ENCODE measurements at regions not wholly inside any gene's neighbourhood (a gene's known extent, or its start where the extent isn't known, plus 50 kb on each side); places are given as distances from the start of the nearest gene placed in this dataset.
A peak's percentile ranks its signal among the peaks of the same experiment; 100 is the strongest.

DNA sequence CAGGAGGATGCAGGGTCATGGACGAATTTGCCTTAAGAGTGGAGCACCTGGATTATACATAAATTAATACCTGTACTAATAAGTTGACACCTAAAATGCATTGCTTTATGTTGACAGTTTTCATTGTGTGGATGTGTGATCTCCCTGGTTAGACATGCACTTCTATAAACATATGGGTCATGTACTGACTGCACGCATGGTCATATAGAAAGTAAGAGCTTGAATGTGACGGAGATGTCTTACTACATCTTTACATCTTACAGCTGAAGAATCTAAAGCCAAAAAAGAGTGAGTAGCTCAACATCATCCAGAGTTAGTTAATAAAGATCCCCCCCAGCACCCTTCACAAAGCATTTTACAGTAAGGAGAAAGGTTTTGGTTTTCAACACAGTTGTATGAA, 408.4 kb upstream of the JARID2 start:
- DNase-seq (ENCODE audit: low spot score) = no peak

DNA sequence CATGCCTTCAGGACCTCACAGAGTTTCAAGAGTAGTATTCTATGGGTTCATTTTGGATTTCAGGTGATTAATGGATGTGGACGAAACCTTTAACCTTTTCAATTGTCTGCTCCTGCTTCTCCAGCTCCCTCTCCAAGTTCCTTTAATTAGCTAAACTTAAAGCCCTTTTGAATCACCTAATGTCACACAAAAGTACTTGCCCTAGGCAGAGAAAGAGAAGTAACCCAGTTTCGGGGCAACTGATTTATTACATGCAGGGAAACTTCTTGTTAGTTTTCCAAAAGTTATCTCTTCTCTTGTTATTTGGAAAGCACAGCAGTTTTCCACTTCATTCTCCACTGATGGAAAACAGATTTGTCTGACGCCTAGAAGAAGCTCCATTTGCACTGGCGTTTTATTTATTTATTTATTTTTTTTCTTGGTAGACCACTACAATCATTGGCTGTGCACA, 407.7 kb upstream of the JARID2 start:
- no peak for DNase-seq (ENCODE audit: low spot score)

DNA sequence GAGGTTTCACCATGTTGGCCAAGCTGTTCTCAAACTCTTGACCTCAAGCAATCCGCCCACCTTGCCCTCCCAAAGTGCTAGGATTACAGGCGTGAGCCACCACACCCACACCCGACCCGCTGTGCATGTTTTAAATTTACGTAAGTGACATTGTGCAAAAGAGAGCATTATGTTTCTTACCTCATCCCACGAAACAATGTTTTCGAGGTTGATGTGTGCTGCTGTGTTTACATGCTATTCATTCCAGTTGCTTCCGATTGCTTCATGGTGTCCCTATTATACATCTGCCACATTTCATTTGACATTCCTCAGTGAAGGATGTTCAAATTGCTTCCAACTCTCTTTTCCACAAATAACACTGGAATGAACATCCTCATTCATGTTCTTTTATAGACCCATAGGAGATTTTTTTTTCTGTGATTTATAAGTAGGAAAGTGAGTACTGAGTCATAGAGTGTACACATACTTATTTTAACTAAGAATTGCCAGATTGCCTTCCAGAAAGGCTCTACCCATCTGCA, 403.9 kb upstream of the JARID2 start:
- no peak for DNase-seq (ENCODE audit: low spot score)

DNA sequence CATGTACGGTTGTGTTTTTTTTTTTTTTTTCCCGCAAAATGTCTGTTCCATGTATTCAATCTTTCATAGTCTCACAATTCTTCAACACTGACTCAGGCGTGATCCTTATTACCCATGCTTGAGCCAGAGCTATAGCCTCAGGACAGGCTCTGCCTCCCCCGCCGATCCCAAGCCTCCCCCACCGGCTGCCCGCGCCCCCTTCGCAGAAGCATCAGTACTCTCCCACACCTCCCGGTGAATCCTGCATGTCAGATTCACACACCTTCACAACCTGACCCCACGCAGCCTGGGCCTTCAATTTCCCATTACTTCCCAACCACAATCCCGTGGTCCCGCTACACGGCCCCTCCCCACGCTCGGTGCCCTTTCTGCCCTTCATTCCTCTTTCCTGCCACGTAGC, 401.5 kb upstream of the JARID2 start:
- DNase-seq (ENCODE audit: low spot score) = no peak

DNA sequence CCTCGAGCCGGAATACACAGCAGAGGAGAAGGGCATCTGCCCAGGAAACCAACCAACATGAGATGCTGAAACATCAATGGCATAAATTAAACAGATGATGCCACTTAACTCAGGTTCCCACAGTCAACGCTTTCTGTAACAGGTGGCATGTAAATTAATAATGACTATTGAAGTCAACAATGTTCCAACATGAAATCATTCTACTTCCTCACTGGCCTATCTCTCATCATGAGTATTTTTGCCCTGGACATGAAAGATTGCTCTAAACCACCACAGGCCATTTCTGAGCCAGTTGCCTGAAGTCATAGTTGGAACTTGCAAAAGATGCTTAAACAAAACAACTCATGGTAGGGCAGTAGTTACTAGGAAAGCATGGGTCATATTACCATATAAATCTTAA, 397.9 kb upstream of the JARID2 start:
- no peak for DNase-seq (ENCODE audit: low spot score)

DNA sequence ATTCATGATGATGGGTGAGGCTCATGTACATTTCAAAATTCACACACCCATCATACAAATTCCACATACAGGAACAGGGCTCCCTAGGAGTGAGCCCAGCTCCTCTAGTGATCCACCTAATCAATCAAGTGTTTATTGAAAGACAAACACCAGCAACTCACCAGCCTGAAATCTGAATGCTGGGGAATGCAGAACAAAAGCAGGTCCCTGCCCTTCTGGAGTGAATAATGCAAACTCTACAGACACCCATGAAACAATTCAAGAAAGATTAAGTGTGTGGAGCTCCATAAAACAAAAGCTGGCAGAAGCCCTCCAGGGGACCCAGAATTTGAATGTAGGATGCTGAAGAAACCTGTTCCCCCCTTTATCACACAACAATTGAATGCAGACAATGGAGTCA, 396.7 kb upstream of the JARID2 start:
- DNase-seq (ENCODE audit: low spot score) = no peak

DNA sequence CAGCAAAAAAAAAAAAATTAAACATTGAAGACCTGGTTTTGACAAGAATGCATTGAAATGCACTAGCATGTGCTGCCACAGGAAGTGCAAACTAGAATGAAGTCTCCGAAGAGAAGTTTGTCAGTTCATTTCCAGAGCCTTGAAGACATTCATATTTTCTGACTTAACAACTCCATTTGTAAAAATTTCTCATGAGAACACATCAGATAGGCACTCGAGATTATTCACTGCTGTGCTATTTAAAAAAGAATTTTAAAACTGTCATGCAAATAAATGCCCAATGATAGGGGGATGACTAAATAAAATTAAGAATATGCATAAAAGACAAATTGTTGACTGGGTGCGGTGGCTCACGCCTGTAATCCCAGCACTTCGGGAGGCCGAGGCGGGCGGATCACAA, 394.6 kb upstream of the JARID2 start:
- DNase-seq (ENCODE audit: low spot score) = no peak

DNA sequence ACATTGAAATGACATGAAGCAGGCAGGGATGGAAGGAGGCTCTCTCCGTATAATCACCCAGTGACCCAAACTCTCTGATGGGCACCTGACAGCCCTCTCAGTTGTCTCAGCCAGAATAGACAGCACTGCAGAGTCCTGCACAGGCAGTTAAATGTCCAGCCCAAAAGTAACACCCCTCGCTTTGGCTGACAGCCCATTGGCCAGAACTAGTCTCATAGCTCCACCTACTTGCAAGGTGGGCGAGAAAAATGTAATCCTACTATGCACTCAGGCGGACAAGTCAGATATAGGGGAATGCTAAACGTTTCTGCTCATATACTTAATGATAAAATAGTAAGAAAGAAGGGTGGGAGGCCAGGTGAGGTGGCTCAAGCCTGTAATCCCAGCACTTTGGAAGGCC, 393.5 kb upstream of the JARID2 start:
- no peak for DNase-seq (ENCODE audit: low spot score)

DNA sequence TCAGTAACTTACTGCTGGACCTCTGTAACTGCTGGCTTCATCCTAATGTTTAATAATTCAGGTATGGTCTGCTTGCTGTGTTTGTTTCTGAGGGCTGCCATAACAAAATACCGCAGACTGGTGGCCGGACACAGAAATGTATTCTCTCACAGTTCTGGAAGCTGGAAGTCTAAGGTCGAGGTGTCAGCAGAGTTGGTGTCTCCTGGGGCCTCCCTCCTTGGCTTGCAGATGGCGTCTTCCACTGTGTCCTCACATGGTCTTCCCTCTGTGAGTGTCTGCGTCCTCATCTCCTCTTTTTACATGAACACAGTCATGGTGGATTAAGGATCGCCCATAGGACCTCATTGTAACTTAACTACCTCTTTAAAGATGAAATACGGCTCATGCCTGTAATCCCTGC, 389.7 kb upstream of the JARID2 start:
- DNase-seq (ENCODE audit: low spot score) = no peak

DNA sequence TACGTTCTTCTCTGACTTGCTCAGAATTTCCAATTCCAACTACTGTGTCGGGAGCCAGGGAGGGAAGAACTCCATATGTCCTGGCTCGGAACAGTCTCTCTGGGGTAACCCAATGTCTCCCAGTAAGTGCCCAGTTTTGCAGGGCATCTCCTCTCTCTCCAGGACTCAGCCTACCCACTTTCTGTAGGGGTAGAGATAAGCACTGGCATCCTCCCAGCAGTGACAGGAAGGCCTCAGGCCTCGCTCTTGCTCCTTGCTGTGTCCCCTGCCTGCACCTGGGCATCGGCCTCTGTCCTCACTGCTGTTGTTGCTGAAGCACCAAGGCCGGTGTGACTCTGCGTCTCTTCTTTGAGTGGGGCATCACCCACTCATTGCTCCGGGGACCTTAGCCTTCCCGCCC, 388.9 kb upstream of the JARID2 start:
- DNase-seq (ENCODE audit: low spot score) = no peak

DNA sequence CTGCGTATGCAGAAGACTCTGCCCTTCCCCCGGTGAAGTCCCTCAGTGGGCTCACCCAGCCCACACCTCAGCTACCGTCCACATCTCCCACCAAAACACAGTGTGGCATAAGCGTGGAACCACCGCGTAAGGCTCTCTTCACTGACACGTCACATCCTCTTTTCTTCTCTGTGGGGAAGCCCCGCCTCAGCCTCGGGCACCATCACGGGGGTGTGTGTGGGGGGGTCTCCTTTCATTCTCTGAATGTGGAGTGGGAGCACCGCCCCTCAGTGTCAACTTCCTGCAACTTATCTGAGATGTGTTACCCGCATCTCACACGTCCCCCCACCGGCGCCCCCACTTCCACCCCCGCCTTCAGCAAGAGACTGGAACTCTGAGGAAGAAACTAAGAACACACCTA, 388.4 kb upstream of the JARID2 start:
- DNase-seq (ENCODE audit: low spot score) = no peak

DNA sequence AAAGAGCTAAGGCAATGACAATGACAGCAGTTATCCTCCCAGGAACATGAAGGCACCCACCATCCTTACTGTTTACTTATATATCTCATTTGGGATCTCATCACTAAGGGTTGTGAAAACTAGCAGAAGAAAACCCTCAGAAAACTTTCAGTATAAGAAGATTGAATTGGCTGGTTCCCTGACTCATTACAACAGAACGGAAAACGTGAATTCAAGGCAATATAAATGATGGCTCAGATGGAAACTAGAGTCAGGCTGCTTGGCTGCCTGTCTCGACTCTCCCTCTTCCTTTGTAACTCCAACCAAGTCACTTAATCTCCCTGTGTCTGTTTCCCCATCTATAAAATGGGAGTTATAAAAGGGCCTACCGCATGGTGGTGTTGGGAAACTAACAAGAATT, 387.1 kb upstream of the JARID2 start:
- no peak for DNase-seq (ENCODE audit: low spot score)

DNA sequence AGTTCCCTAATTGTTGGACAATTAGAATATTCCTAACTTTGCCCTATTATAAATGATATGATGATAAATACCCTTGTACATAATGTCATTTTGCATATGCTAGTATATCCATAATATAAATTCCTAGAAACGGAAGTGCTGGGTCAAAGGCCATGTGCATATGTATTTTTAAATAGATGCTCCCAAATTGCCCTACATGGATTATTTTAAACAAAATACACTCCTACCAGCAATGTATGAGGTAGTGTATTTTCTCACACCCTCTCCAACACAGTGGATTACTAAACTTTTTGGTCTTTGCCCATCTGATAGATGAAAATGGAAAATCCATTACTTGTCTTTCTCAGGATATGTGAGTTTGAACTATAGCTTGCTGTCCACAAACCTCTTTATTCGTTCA, 385.1 kb upstream of the JARID2 start:
- DNase-seq (ENCODE audit: low spot score) = no peak

DNA sequence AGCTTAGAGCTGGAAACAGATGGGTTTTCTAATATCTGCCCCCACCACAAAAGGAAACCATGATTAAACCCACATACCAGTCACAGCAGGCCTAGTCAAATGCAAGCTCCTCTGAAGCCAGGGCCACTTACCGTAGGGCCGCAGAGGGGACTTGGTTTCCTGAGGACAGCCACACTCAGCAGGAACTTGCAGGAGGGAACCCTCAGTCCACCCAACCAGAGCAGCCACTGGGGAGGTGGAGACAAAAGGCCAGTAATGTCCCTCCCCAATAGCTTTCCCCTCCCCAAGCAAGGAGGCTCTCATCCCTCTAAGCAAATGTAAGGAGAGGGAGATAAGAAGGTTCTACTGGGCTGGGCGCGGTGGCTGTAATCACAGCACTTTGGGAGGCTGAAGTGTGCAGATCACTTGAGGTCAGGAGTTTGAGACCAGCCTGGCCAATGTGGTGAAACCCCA, 384.4 kb upstream of the JARID2 start:
- no peak for DNase-seq (ENCODE audit: low spot score)

DNA sequence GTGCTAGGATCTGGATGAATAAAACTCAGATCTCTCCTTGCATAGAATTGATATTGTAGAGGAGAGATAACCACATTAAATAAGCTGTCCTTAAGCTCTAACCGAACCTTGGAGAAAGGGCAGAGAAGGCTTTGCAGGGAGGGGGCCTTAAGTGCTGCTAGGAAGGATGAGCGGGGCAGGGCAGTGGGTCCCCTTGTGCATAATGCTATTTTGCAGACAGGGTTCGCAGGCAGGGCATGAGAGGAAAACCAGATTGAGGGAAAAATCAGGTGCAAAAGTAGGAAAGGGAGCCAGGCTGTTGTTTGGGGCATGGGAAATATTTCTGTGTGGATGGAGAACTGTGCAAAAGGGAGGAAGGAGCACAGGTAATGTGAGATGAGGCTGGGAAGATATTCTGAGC, 383.0 kb upstream of the JARID2 start:
- no peak for DNase-seq (ENCODE audit: low spot score)

DNA sequence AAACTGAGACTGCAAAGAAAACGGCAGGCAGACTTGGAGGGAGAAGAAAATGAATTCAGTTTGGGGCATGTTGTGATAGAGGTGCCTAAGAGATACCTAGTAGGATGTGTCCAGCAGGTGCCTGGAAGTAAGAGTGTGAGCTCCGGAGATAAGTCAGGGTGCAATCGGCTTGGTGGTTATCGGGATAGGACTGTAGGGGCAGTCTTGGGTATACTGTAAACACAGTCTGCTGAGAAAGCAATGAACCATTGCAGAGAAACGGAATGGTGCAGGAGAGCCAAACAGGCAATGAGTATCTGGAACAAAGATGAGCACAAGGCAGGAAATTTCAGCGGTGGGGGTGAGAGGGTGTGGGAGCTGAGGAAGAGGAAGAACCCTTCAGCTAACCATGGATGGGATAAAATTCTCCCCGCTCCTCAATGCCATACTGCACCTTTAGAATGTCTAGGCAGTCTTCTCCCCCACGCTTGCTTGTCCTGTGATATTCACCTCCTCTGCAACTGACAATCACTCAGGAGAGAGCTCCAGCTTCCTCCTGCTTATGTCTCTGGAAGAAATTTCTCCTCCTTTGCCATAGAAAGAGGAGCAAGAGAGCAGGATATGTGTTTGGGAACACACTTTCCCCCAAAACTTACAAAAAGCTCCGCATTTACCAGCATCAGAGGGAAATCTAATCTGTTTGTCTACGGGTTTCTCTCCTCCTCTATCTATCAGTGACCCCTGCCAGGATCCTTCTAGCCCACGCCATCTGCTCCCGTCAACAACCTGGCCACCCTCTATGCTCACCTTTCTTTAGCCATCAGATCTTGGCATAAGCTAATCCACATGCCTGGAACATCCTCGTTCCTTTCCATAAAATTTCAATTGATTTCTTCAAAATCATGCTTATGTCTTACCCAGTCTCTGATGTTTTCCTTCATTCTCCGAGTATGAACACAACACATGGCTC, 381.7 kb upstream of the JARID2 start:
- DNase-seq (ENCODE audit: low spot score) = peak; percentile 25

DNA sequence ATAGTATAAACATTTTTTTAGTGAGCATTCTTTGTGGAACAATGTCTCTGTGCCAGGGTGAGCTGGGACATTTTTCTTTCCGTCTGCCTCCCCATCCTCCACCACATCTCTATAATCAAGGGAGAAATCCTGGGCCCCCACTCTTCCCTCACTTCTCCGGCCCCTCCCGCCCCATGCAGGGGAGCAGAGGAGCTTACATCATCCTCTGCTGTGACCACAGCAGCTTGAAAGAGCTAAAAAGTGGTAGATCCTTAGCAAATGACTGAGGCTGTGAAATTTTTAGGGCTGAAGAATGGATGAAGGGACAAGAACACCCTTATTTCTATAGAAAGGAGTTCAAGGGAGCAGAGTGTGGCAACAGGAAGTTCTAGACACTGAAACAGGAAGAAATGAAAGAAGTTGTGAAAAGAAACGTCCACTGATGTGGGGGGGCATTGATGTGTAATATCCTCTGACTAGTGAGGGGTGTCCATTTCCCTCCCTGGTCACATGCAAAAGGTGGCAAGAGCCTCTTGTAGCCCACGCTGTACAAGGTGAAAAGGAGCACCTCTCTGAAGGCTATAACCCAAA, 380.3 kb upstream of the JARID2 start:
- DNase-seq (ENCODE audit: low spot score) = no peak

DNA sequence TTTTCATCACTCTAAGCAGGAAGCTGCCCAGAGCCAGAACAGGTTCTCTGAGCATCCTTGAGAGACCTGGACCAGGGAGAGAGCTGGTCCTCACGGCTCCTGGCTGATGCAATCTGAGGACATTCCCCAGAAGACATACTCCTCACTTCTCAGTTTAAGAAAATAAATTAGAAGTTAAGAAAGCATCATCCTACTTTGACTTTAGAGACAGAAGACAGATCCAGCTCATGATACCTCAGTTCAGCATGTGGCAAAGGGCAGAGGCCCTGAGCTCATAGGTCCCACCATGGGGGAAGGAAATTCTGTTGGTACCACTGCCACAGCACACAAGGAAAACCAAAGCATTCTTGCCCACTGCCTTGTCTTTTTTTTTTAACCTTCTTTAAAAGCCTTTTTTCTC, 378.1 kb upstream of the JARID2 start:
- no peak for DNase-seq (ENCODE audit: low spot score)

DNA sequence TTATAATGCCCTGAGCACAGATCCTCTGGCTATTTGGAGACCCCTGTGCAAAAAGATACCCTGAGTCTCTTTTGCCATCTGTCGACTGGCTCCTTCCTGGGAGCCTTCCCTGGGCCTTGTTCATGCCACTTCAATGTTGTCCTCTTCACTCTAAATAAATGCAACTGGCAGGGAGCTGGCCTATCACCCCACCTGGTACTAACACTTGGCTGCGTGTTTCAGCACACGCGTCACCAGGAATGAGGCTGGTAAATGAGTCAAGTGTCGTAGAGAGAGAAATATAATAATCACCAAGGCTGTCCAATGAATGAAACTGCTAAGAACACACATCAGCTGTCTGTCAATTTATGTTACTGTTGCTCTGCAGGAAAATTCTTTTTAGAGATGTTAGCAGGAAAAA, 374.6 kb upstream of the JARID2 start:
- no peak for DNase-seq (ENCODE audit: low spot score)

DNA sequence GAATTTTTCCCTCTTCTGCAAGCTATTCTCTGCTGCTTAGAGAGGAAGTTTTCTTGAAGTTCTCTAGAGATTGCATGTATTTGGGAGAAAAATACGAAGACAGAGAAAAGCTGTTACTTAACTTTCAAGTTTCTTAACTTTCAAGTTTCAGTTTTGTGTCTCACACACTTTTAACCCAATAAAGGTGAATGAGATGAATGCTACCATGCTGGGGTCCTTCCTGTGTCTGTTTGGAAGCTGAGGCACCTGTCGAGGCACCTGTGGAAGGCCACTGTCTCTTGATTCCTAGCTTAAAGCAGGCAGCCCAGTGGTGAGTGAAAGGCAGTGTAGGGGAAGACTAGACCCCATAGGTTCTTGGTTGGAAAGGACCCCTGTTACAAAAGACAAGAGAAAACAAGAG, 372.8 kb upstream of the JARID2 start:
- DNase-seq (ENCODE audit: low spot score) = no peak

DNA sequence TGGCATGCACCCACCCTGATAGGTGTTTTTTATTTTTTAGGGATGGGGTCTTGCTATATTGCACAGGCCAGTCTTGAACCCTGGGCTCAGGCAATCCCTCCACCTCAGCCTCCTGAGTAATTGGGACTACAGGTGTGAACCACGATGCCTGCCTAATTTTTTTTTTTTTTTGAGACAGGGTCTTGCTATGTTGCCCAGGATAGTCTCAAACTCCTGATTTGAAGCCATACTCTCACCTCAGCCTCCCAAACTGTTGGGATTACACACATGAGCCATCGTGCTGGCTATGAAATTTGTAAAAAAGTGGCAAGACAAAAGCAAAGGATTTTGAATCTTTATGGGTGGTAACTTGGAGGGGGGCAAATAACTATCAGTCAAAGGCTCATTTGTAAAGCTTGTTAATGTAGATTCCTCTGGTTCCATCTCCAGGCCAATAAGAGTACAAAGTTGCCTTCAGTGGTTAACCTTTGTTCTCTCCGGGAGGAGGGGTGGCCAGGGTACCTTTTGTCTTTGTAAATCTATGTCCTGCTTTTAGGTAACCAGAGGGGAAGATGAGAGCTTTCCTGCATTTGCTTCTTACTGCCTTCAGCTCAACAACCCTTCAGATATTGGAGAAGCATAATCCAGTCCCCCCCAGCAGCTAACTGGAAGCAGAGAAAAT, 372.0 kb upstream of the JARID2 start:
- DNase-seq (ENCODE audit: low spot score) = no peak

DNA sequence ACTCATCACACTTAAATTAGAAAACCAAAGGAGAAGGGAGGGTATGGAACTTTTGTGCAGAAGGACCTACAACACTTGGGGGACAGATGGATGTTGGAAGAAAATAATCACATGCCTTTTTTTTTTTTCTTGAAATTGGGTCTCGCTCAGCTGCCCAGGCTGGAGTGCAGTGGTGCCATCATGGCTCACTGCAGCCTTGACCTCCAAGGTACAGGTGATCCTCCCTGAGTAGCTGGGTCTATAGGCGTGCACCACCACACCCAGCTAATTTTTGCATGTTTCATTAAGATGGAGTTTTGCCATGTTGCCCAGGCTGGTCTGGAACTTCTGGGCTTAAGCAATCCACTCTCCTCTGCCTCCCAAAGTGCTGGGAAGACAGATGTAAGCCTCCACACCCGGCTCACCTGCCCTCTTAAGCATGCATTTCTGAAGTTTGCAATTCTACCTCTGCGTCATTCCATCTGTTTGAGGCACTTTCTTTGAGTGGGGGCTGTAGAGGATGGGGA, 370.8 kb upstream of the JARID2 start:
- no peak for DNase-seq (ENCODE audit: low spot score)

Measured in putamen (tissue), 1 donor.